HG03432 (cell line): ENCODE measurements at regions not wholly inside any gene's neighbourhood (a gene's known extent, or its start where the extent isn't known, plus 50 kb on each side); places are given as distances from the start of the nearest gene placed in this dataset.

Experiments
- ATAC-seq: cut with Tn5 transposase; IDR thresholded peaks from one replicate; pipeline ENCODE4 v1.9.1; 2021; ENCODE audit warnings: mild to moderate bottlenecking, moderate library complexity; ENCODE audit not compliant: unreplicated experiment

GRCh38 chrX:30156880-30157560, 58.3 kb upstream of the MAGEB2 start:
- no peak for ATAC-seq

- ATAC-seq: no peak
Observed at GRCh38 chrX:30161043-30161442, 54.3 kb upstream of the MAGEB2 start.
